ENCODE measurements at regions not wholly inside any gene's neighbourhood (a gene's known extent, or its start where the extent isn't known, plus 50 kb on each side); places are given as distances from the start of the nearest gene placed in this dataset.

- ChIA-PET CTCF (no interaction called here), RAD21 (ENCODE audit: low non-redundant PET in 1 of 2, low total read pairs in 2 of 2, uncharacterized antibody in 2 of 2, unreplicated experiment in 2 of 2) (no interaction called here), POLR2A (no interaction called here)
- Histone ChIP-seq H2AFZ (ENCODE audit: low read depth, low read length, poor library complexity, severe bottlenecking) (no peak overlapping the region), H3K4me3 (replicated peaks in 1 of 2; ENCODE audit: low read depth in 1 of 2, low read length in 2 of 2) (no peak overlapping the region), H3K27me3 (ENCODE audit: insufficient read depth, low read length) (no peaks in the 10 kb centered on the region), H3K4me2 (ENCODE audit: low read length) (no peak overlapping the region), H3K27ac (ENCODE audit: low read depth, low read length) (no peak overlapping the region), H3K4me1 (ENCODE audit: control insufficient read depth in 1 of 2, insufficient read depth in 2 of 2, low read length in 2 of 2) (peaks cover 9 to 12% of the 10 kb centered on the region in 2 experiments), H3K9me3 (ENCODE audit: control insufficient read depth in 1 of 2, insufficient read depth in 1 of 2, low read depth in 1 of 2, low read length in 2 of 2) (no peaks in the 10 kb centered on the region), H4K20me1 (ENCODE audit: insufficient read depth) (no peaks in the 10 kb centered on the region), H3K9ac (ENCODE audit: low read length) (no peak overlapping the region), H3K36me3 (ENCODE audit: control insufficient read depth in 1 of 2, insufficient read depth in 2 of 2, low read length in 2 of 2) (no peaks in the 10 kb centered on the region), H3K9me2 (ENCODE audit: insufficient read depth) (no peaks in the 10 kb centered on the region), H3K79me2 (ENCODE audit: insufficient read depth, low read length) (no peaks in the 10 kb centered on the region)
- intact Hi-C loops (cut with micrococcal nuclease): no loop called here
- BruUV-seq (replicated peaks): no TSS peak
- DNase-seq (ENCODE audit: low read depth, low spot score) (no peak), ATAC-seq (no peak)
- TF ChIP-seq TCF7L2 (IDR thresholded peaks at IDR 0.05; ENCODE audit: borderline replicate concordance, extremely low read depth, insufficient read depth, insufficient read length) (no peak), POLR2A (IDR thresholded peaks at IDR 0.05; ENCODE audit: borderline replicate concordance, extremely low read depth, insufficient read depth, insufficient read length) (no peak), ZFX (IDR thresholded peaks at IDR 0.05) (no peak), CBX3 (IDR thresholded peaks at IDR 0.05; ENCODE audit: low read depth) (no peak), ATF3 (IDR thresholded peaks at IDR 0.05) (no peak), JUND (IDR thresholded peaks at IDR 0.05) (no peak), POLR2AphosphoS5 (IDR thresholded peaks at IDR 0.05; ENCODE audit: low read depth, low read length) (no peak), EGR1 (IDR thresholded peaks at IDR 0.05; ENCODE audit: low read depth) (no peak), SP1 (IDR thresholded peaks at IDR 0.05; ENCODE audit: low read depth) (no peak), EZH2phosphoT487 (IDR thresholded peaks at IDR 0.05; ENCODE audit: borderline replicate concordance) (no peak), ZNF274 (IDR thresholded peaks at IDR 0.05; ENCODE audit: low read depth, low read length) (no peak), SIN3A (IDR thresholded peaks at IDR 0.05; ENCODE audit: low read depth) (no peak), CEBPB (IDR thresholded peaks at IDR 0.05; ENCODE audit: low read depth) (no peak), RAD21 (IDR thresholded peaks at IDR 0.05; ENCODE audit: low read depth) (no peak), MAX (IDR thresholded peaks at IDR 0.05) (no peak), ZBTB33 (IDR thresholded peaks at IDR 0.05; ENCODE audit: extremely low read depth, insufficient replicate concordance, low read length) (no peak)
These were observed 483.0 kb upstream of the NBEA start for GRCh38 chr13:34458756-34459715.
